HG03060 (cell line): ENCODE measurements at regions not wholly inside any gene's neighbourhood (a gene's known extent, or its start where the extent isn't known, plus 50 kb on each side); places are given as distances from the start of the nearest gene placed in this dataset.

ENCODE experiments used
- ATAC-seq: cut with Tn5 transposase; IDR thresholded peaks from one replicate; pipeline ENCODE4 v1.9.1; 2021; ENCODE audit warnings: low read depth, moderate number of reproducible peaks; ENCODE audit not compliant: unreplicated experiment

DNA sequence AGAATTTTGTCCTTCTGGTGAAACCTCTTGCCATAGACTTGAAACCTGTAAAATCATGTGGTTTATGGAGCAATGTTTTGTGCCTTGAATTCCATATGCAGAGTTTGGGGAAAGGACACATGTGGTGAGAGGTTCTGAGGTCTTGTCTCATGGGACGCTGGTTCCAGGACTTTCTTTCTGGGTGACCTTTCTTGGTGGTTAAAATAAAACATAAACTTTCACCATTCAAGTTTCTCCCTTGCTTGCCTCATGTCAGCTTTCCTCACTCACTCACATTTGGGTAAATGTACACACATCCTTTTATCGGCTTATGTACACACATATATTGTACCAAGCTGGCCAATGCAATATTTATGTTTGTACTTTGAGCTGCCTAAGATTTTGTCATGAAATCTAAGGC is 144.9 kb upstream of the CELF2 start:
- ATAC-seq, result no peak

- no peak for ATAC-seq
Observed at GRCh38 chr10:10873289-10873688, 144.4 kb upstream of the CELF2 start.

DNA sequence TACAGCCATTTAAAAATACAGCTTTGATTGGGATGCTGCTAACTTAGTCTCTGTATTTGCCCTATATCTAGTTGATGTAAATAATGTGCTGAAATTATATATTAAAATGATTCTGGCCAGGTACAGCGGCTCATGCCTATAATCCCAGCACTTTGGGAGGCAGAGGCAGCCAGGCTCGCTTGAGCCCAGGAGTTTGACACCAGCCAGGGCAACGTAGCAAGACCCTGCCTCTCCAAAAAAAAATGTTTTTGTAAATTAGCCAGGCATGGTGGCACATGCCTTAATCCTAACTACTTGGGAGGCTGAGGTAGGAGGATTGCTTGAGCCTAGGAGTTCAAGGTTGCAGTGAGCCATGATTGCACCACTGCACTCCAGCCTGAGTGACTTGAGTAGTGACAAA is 143.8 kb upstream of the CELF2 start:
- no peak for ATAC-seq

- no peak for ATAC-seq
Observed at GRCh38 chr10:10878963-10879362, 138.7 kb upstream of the CELF2 start.

DNA sequence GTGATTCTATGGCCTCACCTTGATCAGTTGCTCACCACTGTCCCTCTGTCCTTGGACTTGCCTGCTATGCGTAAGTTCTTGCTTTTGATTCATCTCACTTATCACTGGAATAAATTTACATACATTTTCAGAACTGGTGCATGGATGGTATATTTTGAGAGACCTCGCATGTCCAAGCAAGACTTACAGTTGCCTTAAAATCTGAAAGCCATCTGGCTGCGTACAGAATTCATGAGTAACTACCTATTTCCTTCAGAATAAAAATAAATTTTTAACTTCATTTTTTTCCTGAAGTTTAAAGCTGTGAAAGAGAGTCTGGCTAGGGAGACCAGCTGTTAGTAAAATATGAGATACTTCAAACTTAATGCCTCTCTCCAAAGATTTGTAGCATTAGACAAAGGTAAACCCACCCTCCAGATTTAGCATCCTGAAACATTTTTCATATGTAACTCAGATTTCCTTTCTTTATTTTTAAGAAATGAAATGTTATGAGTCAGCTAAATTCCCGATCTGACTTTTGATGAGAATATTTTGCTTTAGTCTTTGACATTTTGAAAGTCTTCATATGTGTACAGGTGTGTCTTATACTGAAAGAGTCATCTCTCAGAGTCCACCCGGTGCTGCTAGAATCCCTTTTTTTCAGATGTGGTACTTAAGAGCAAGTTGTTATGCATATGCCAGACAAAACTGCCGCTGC is 136.4 kb upstream of the CELF2 start:
- ATAC-seq, result no peak

- ATAC-seq, result no peak
Observed at GRCh38 chr10:10883737-10884136, 133.9 kb upstream of the CELF2 start.

DNA sequence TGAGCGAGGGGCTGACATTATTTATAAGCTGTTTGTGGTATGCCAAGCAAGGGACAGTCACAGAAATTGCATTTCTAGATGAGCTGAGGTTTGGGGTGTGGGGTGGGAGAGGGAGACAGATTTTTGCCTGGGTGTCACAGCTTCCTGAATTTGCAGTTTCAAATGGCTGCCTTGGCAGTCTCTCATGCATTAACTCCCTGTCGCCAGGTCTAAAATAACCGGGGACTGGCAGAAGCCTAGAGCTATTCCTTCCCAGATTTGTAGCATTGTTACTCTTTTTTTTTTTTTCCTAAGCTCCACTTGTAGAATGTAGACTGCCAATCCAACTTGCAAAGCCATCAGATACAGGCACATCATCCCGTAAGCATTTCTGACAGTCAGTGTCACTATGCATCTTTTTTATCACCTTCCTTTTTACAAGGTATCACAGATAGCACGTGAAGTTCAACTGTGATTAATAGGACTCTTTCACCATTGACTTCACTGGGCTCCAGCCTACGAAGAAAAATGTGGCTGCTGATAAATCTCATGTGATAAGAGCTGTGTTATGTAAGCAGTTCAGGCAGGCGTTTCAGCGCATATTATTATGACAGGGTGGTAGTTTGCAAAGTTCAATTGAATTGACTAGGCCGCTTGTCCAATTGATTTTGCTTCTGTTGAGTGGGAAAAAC is 130.7 kb upstream of the CELF2 start:
- no peak for ATAC-seq

GRCh38 chr10:10891124-10892082 is 126.3 kb upstream of the CELF2 start:
- no peak for ATAC-seq

DNA sequence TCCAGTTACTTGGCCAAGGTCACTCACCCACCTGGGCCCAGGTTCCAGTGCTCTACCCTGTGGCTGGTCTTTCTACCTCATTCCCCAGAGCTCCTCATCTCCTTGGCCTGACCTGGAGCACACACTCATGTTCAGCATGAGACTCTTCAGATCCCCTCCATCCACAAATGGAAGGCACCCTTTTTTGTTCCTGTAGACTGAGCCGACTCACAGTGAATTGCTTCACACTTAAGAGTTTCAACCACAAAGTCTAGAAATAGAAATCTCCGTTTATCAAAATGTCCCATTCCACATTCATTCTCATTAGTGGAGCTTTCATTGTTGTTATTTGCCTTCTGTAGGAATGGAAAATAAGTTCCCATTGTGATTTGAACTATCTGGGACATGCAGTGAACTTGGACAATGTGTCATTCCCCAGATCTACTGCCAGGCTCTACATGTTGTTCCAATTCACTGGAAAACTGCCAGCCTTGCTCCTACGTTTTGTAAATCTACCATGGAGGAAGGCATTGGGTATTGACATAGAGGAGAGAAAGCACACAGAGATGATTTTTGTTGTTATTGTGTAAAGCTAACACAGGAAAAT is 125.3 kb upstream of the CELF2 start:
- no peak for ATAC-seq

DNA sequence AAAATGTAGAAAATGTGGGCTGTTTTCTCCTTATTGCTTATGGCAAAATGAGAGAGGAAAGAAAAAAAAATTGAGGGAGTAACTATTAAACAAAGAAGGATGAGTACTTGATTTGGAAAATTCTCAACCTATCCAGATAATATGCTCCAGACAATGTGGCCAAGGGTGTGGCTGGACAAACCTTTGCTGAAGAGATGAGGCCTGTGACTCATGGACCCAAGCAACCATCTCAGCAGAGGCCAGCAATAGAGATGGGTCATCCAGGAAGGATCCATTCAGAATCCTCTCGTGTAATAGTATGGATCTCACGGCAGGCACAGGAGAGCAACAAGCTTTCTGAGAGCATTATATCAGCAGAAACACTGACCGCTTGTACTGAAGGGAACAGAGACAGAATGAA is 120.3 kb upstream of the CELF2 start:
- ATAC-seq, result no peak

- ATAC-seq, result no peak
Observed at GRCh38 chr10:10901906-10902305, 115.8 kb upstream of the CELF2 start.

DNA sequence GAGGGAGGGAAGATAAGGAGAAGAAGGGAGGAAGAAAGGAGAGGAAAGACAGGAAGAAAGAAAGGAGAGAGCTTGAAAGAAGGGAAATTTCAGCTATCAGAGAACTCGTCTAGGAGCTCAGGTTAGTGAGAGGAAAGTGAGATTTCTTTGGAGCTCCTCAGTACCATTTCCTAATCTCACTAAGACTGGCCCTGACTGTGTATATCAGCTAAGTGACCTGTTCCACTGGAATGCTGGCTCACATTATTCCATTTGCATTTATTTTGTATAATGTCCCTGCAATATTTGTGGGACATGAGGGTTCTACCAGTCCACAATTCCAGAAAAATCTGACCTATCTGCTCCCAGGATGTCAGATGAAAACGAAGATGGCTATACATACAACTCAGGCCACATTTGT is 114.7 kb upstream of the CELF2 start:
- ATAC-seq, result no peak

GRCh38 chr10:10903620-10904019 is 114.1 kb upstream of the CELF2 start:
- ATAC-seq, result no peak

DNA sequence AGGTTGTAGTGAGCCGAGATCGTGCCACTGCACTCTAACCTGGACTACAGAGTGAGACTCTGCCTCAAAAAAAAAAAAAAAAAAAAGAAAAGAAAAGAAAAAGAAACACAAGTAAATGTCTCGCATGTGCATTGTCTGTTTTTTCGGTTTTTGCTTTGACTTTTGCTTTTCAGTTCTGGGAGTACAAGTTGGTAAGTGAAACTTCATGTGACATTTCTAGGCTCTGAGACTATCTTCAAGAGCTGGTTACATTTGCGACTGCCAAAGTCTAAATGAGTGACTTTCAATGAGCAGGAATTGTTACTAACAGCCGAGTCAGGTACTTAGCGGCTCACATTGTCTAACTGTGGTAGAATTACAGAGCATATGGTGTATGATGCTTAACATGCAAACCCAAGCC is 107.0 kb upstream of the CELF2 start:
- ATAC-seq, result no peak

DNA sequence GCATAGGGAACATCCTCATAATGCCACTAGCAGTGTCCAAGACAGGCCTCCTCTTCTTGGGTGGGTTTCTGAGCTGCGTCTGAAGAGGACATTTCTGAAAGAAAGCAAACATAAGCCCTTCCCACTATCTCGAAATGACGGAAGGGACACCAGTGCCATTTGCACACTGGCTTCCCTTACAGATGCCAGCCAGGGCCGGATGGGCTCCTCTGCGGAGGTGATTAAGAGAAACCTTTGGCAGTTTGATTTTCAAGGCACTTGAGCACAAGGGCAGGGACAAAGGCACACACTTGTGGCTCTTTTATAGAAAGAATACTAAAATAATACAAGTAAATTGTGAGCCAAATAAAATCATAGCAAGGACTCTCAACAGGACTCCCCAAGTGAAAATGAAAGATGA is 106.6 kb upstream of the CELF2 start:
- no peak for ATAC-seq

- no peak for ATAC-seq
Observed at GRCh38 chr10:10911471-10911921, 106.2 kb upstream of the CELF2 start.

DNA sequence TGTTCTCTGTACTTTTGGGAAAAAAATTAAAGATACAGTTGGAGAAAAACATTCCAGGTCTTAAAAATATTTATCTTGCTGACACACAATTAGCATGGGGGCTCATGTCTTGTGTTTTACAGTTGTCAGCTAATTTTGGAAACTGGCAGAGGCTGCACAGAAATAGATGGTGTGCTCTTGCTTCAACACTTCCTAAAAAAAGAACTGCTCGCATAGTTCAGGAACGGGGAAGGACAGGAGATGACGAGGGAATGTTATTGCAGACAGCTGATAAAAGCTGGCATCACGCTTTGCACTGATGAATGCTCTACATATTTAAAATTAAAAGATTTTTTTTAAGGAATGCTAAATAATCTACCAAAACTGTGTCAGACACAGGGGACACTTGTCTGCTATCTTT is 103.5 kb upstream of the CELF2 start:
- ATAC-seq, result no peak

DNA sequence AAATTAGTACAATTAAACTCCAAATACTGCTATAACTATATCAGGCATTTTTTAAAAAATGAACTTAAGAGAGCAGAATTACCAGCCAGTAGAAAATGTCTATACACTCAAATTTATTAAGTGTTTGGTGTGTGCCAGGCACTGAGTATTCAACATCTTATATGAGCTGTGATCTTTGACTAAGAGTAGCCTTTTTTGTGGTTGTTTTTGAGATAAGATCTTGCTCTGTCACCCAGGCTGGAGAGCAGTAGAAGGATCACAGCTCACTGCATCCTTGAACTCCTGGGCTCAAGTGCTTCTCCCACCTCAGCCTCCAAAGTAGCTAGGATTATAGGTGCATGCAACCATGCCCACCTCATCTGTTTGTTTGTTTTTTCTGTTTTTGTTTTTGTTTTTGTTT is 102.5 kb upstream of the CELF2 start:
- no peak for ATAC-seq

DNA sequence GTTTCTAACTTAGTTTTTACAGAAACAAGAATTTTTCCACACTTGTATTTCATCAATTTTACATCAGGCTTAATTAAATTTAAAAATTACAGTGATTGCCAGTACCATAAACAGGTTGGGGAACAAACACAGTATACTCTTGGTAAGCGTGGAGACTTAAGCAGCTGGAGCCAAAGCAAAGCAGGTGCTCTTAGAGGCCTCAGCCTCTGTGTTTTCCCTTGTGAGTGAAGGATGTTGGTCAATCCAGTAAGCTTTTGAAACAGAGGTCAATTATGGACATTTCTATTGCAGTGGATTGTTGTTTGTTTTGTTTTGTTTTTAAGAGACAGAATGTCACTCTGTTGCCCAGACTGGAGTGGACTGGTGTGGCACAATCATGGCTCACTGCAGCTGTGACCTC is 100.6 kb upstream of the CELF2 start:
- ATAC-seq, result no peak

GRCh38 chr10:10919976-10920375 is 97.7 kb upstream of the CELF2 start:
- no peak for ATAC-seq
